ENCODE measurements at regions not wholly inside any gene's neighbourhood (a gene's known extent, or its start where the extent isn't known, plus 50 kb on each side); places are given as distances from the start of the nearest gene placed in this dataset.

- no peak for DNase-seq
These were observed 168.3 kb downstream of the AREG start for GRCh38 chr4:74613266-74613665.

- DNase-seq = no peak
These were observed 170.5 kb downstream of the AREG start for GRCh38 chr4:74615411-74615810.

- DNase-seq = no peak
These were observed 173.2 kb downstream of the AREG start for GRCh38 chr4:74618166-74618565.

GRCh38 chr4:74618659-74619058 lies 173.7 kb downstream of the AREG start:
- DNase-seq = no peak

- no peak for DNase-seq
These were observed 174.2 kb downstream of the BTC start for GRCh38 chr4:74619931-74620702.

- no peak for DNase-seq
These were observed 172.7 kb downstream of the BTC start for GRCh38 chr4:74621616-74622015.

GRCh38 chr4:74623041-74623440 lies 171.3 kb downstream of the BTC start:
- DNase-seq = no peak

- DNase-seq = no peak
These were observed 169.8 kb downstream of the BTC start for GRCh38 chr4:74624351-74625151.

GRCh38 chr4:74625981-74626380 lies 168.3 kb downstream of the BTC start:
- DNase-seq = no peak

GRCh38 chr4:74627093-74627492 lies 167.2 kb downstream of the BTC start:
- no peak for DNase-seq

- no peak for DNase-seq
These were observed 166.8 kb downstream of the BTC start for GRCh38 chr4:74627504-74627903.

GRCh38 chr4:74628852-74629620 lies 165.3 kb downstream of the BTC start:
- DNase-seq = no peak

- DNase-seq = no peak
These were observed 163.8 kb downstream of the BTC start for GRCh38 chr4:74630551-74630950.

- no peak for DNase-seq
These were observed 163.0 kb downstream of the BTC start for GRCh38 chr4:74631338-74631737.

- no peak for DNase-seq
These were observed 162.3 kb downstream of the BTC start for GRCh38 chr4:74631988-74632387.

GRCh38 chr4:74632634-74633033 lies 161.7 kb downstream of the BTC start:
- DNase-seq = no peak

GRCh38 chr4:74635074-74635473 lies 159.2 kb downstream of the BTC start:
- no peak for DNase-seq

GRCh38 chr4:74635490-74636123 lies 158.7 kb downstream of the BTC start:
- no peak for DNase-seq

- DNase-seq = no peak
These were observed 156.3 kb downstream of the BTC start for GRCh38 chr4:74638001-74638400.

- no peak for DNase-seq
These were observed 155.6 kb downstream of the BTC start for GRCh38 chr4:74638689-74639088.

GRCh38 chr4:74640111-74640903 lies 154.0 kb downstream of the BTC start:
- no peak for DNase-seq

Data from amygdala (tissue), 56 donors.